Tongue (tissue), 1 donor: ENCODE measurements at regions not wholly inside any gene's neighbourhood (a gene's known extent, or its start where the extent isn't known, plus 50 kb on each side); places are given as distances from the start of the nearest gene placed in this dataset.
"Not testable (repeated sequence)": the region's sequence is repeated elsewhere in the genome, so short reads cannot be mapped to it uniquely, and the experiment has no call there.

ENCODE experiments used
- DNase-seq: peaks from one replicate; pipeline ENCODE4 v3.0.0-alpha.2; 2015

DNA sequence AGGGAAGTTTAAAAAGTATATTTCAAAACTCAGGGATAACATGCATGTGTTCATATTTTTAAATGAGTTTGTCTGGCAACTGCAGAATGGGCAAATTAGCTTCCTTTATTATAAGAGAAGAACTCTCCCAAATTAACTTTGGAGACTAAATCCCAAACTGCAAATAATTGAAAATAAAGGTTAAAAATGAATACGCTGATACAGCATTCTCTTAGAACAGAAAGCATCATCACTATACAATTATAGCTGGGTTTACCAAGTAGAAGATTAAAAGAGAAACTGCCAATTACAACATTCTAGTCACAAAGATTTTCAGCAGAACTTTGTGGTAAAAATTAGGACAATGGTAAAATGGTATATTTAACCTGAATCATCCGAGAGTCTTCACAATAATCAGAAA, 73.3 kb downstream of the OLFM4 start:
- DNase-seq = no peak

DNA sequence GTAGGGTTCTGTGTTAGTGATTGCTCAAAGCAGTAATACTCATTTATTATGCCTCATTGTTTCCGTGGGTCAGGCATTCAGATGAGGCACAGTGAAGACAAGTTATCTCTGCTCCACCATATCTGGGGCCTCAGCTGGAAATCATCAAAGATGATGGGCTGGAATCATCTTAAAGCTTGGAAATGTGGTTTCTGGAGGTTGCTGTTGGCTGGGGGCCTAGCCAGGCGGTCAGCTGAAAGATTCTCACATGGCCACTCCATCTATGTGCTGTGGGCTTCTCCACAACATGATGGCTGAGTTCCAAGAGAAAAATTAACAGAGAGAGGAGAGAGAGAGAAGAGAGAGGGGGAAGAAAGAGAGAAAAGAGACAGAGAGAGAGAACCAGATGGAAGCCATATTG, 75.5 kb downstream of the OLFM4 start:
- peak; percentile 19 for DNase-seq

DNA sequence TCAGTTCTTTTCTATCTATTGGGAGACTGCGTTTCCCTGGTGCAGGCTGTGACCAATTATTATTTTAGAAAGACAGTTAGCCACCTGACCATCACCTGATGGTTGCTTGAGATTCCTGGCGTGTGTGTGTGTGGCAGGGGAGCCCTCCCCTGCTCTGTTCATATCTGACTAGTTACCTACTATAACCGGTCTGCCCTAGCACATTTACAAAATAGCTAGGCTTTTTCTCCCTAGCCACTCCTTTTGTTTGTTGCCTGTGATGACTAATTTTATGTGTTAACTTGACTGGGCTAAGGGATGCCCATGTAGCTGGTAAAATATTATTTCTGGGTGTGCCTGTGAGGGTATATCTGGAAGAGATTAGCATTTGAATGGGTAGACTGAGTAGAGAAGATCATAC, 76.9 kb downstream of the OLFM4 start:
- DNase-seq = no peak

DNA sequence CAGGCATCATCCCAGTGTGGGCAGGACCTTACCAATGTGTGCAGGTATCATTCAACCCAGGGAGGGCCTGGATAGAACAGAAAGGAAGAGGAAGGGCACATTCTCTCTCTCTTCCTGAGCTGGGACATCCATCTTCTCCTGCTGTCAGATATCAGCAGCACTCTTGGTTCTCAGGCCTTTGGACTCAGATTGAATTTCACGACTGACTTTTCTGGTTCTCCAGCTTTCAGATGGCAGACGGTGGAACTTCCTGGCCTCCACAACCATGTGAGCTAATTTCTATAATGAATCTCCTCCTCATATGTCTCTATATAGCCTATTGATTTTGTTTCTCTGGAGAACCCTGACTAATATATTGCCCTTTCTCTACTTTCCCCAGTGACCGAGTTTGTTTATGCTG, 77.3 kb downstream of the OLFM4 start:
- DNase-seq = no peak

DNA sequence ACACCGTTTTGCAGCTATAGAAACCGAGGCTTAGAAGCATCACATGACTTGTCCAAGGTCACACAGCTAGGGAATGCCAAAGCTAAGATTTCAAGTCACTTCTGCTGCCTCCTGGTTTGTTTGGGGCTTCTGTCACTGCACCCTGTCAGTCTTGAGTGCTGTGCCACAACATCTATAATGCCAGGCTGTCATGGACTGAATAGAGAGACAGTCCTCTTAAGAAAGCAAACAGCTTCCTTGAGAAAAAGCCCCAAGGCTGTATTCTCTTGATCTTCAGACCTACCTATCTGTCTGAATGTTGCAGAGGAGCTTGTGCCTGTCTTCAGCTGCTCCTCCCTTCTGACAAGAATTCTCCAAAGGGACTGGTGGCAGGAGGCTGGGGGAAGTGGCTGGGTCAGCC, 81.6 kb downstream of the OLFM4 start:
- DNase-seq = no peak

DNA sequence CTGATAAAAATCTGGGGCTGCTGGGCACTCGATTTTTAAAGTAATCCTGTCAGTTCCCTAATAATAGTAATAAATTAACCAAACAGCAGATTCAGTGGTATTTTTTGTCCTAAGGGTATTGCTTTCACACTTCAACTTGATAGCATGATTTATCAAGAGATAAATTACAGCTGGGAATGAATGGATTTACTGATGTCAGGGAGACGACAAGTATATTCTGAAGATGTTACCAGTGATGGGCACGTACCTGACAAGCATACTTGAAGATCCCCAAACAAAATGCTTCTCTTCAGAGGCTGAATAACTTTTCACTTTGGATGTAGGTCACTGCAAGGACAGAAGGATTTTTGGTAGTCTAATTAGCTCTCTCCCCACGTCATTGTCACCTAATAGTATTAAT, 82.0 kb downstream of the OLFM4 start:
- DNase-seq = no peak

DNA sequence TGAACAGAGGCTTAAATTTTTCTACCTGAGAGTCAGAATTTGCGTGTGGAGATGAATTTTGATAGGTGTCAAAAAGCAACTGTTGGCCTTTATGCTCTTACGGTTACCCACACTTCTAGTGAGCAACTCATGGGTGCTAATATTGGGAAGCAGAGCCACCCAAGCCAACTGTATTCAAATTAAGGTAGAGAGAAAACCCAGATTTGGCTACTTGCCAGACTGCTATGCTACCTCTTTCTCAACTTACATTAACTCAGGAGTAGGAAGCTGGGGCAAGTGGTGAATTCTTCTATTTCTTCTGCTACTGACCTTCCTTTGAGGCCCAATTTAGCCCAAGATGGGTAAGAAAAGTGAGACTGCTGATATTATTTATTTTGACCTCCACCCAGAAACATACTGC, 83.9 kb downstream of the OLFM4 start:
- DNase-seq = no peak

DNA sequence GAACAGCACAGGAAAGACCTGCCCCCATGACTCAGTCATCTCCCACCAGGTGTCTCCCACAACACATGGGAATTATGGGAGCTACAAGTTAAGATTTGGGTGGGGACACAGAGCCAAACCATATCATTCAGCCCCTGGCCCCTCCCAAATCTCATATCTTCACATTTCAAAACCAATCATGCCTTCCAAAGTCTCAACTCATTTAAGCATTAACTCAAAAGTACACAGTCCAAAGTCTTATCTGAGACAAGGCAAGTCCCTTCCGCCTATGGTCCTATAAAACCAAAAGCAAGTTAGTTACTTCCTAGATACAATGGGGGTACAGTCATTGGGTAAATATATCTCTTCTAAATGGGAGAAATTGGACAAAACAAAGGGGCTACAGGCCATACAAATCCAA, 88.4 kb downstream of the OLFM4 start:
- not testable (repeated sequence) for DNase-seq

DNA sequence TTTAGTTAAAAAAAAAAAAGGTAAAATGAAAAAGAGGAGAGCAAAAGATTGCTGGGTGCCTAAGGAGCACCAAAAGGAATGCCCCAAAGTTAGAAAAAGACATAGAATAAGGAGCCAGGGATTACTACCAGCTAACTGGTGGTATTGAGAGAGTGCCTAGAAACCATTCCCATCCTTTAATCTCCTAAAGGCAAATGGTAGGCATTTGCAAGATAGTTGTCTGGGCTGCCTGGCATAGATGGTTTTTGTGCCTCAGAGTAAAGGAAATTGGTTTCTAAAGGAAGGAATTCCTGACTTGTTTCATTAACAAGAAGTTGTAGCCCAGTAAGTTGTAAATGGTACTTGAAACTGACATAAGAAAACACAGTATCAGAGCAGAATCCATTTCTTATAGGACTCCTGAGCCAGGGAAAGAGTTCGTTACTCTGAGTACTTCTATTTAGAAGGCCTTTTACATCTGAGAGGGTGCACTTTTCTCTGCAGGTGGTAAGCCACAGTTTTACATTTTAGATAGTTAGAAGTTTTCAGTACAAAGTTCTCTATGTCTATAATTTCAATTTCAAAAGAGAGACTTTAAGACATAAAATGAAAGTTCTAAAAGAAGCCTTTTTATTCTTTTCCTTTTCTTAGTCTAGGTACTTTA, 92.6 kb downstream of the OLFM4 start:
- no peak for DNase-seq

DNA sequence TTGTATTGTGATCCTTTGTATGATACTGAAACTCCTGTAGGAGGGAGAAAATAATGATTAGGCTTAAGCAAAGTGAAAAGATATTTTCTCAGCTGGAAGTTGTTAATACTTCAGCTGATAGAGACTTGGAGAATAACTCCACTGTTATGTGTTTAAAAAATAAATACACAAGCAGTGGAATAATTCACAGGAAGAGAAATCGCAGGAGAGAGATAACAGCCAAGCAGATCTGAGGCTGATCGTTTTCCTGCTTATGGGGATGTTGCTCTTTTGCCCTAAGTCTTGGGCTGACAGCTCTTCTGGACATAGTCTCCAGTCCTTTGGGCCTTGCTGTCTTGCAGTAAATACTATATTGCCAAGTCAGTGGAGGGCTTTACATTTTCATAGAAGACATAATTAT, 93.3 kb downstream of the OLFM4 start:
- peak; percentile 40 for DNase-seq

DNA sequence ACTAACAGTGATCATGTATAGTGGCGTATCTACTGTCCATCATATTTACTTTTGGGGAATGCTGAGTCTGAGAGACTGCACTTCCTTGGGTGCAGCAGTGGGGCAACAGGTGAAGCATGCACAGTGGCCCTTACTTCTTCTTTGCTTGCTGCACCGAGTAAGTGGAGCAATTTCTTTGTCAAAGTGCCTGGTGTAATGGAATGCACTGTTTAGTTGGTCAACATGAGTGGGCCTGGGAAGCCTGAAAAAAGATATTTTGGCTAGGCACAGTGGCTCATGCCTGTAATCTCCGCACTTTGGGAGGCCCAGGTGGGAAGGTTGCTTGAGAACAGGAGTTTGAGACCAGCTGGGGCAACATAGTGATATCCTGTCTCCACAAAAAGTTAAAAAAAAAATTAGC, 94.9 kb downstream of the OLFM4 start:
- DNase-seq = no peak

DNA sequence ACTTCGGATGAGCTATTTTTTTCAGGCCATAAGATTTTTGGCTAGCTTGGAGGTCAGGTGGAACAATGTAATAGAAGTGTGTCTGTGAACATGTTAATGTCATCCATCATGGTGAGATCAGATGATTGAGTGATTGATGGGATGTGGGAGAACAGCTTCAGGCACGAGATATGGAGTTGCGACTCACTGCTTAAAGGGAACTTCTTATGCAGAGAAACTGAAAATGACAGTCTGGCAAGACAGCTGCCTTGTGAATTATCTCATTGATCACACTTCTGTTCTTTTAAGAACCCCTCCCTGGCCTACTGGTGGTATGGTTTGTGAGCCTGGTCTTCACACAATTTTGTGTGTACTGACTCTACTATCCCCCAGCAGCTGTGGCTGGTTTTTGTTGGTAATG, 96.0 kb downstream of the OLFM4 start:
- DNase-seq = no peak

DNA sequence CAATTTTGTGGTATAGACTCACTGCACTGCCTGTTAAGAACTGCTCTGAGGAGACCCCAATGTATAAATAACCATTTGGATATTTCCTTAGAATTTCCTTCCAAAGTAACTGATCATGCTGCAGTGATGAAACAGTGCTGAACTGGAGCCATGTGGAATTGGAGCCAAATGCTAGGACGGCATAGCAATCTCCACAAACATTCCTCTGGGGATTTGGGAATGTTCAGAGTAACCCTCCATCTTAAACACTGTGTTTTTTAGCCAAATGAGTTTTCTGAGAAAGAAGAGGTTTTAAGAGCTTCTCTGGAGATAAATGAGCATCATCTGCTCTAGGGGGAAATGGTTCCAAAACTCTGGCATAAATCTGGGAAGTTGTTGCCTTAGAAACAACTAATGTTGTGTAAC, 98.2 kb downstream of the OLFM4 start:
- peak; percentile 82 for DNase-seq

DNA sequence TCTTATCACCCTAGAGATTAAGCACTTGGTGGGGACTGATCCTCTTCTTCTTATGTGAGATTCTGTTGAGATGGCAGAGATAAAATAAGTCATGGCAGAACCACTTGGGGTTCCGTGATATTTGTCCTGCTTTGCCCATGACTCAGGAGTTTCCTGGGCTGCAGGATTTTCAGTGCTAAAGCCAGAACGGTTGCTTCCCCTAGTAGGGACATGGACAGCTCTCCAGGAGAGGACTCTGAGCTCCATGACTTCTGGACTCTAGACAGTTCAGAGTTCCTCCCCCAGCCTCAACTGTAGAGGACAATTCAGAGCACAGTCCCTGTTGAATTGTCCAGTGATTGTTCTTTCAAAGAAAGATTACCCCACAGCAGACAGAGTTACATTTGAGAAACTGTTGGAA, 98.8 kb downstream of the OLFM4 start:
- DNase-seq = no peak

DNA sequence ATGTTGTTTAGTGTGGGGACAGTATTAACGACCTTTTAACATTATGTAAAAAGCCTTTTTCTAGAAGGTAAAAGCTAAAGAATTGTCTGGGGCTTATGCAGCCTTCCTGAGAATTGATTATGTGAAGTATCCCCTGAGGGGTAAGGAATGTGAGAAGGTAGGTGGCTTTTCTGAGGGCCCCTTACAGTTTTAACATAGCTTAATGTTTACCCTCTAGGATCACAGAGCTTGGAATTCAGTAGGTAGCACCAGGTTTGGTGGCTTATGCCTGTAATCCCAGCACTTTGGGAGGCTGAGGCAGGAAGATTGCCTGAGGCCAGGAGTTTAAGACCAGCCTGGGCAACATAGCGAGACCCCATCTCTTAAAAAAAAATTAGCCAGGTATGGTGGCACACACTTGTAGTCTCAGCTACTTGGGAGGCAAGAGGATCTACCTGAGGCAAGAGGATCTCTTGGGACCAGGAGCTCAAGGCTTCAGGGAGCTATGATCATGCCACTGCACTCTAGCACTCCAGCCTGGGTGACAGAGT, 101.3 kb downstream of the OLFM4 start:
- DNase-seq = no peak

DNA sequence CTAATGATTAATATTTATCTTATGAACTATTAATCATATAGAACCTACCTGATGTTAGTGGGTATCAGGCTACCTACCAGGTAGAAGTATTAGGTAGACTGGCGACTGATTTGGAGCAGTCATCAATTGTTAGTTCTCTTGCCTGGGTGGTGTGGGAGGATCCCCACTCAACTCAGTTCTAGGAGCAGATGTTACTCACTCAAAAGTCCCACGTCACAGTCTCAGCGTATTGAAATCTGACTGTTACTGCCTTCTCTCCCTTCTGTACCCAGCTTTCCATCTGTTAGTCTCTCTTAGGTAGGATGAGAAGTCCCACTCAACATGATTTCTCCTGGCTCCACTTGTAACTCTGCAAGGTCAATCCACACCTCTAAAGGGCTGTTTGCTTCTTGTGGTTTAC, 102.7 kb downstream of the OLFM4 start:
- DNase-seq = no peak

DNA sequence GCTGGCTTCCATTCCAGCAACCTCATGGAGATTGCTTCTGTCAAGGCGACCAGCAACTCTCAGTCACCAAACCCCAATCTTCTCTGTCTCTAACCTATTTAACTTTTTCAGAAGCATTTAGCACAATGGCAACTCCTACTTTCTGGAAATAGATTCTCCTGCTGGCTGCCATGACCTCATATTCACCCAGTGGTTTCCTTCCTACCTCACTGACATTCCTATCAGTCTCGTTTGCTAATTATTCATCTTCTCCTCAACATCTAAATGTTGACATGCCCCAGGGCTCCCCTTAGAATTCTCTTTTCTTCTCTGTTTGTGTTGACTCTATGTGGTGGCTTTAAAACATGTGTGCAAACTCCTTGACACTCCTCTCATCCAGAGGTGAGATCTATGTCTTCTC, 106.7 kb downstream of the OLFM4 start:
- DNase-seq = no peak

DNA sequence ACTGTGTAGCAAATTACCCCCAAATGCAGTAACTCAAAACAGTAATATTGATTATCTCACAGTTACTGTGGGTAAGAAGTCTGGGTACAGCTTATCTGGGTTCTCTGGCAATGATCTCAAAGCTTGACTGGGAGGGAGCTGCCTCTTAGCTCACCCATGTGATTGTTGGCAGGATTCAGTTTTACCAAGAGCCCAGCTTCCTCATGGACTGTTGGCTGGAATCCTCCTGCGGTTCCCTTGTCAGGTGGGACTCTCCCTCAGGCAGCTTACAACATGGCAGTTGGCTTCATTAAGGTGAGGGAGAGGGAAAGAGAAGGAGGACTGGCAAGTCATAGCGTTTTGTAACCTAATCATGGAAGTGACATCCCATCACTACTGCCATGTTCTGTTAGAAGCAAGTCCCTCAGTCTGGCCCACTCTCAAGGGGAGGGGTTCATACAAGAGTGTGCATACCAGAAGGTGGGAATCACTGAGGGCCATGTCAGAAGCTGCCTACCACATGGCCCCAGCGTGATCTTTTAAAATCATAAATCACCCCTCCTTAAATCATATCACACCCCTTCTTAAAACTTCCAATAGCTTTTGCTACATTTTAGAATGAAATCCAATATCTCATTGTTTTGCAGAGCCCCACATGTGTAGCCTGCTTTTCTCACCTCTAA, 108.1 kb downstream of the OLFM4 start:
- no peak for DNase-seq

DNA sequence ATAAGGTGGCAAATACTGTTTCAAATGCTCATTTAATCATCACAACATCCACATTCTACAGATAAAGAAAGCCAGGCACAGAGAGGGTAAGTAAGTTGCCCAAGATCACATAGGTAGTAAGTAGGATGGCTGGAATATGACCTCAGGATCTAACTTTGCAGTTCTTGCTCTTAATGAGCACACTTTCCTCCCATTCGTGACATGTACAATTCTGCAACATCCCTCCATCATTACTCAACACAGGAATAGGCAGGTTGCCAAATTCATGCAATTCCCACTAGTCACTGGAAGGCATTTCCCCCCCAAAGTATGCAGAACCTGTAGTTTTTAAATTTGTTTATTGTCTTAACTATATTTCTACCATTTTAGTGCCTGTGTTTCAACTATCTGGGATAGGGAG, 109.2 kb downstream of the OLFM4 start:
- DNase-seq = peak; percentile 41

DNA sequence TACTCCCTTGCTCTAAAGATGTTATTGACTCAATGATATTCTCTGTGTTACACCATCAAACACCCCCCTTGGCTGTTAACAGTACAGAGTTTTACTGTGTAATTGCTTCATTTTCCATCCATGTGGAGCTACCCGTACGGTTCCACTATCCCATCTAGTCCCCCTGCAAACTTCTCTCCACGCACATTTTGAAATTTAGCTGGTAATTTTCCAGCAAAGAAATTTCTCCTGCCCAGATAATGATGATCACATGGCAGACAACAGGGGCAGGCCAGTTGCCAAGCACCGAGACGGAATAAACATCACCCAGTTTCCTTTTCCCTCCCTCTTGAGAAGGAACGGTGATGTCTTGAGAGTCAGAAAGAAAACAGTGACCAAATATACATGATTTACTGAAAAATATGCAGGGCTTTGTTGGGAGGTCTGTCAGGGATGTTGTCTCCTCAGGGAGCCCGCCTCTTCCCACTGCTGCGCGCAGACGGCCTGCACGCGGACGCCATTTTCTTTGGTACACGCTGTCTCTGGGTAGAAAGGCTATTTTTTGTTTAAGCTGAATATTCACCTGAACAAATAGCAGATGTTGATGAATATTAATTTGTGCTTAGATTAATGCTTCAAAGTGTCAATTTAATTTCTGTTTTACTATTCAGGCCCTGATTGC, 109.9 kb downstream of the OLFM4 start:
- DNase-seq = peak; percentile 71

DNA sequence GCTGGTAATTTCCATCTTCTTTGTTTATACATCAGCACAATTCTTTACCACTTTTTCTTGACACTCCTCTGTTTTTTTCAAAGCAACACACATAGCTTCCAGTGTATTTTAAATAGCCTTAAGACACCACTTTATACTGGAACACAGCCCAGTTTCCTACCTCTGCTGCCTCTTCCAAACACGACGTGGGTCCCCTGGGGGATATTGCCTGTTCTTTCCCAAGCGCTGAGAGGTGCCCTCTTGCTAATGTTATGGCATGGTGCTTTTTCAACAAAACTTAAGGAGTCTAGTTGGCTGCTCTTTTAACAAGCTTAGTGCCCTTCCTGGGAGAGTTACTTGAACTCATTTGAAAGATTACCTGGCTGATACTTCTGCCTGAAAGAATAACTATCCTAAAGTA, 112.7 kb downstream of the OLFM4 start:
- no peak for DNase-seq

DNA sequence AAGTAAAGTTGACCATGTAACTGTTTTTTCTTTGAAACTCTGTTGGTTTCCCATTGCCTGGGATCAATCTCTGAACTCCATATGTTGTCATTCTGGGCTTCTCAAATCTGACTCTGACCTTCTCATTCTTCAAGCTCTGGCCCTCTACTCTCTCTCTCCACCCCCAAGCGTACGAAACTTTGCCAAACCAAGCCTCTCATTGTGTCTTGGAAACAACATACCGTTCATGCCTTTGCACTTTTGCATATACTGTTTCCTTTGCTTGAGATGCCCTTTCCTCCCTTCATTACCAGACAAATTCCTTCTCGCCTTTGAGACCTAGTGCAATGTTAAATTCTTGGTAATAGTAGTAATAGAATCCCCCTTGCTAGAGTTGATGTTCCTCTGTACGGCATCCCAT, 113.7 kb downstream of the OLFM4 start:
- DNase-seq = no peak

DNA sequence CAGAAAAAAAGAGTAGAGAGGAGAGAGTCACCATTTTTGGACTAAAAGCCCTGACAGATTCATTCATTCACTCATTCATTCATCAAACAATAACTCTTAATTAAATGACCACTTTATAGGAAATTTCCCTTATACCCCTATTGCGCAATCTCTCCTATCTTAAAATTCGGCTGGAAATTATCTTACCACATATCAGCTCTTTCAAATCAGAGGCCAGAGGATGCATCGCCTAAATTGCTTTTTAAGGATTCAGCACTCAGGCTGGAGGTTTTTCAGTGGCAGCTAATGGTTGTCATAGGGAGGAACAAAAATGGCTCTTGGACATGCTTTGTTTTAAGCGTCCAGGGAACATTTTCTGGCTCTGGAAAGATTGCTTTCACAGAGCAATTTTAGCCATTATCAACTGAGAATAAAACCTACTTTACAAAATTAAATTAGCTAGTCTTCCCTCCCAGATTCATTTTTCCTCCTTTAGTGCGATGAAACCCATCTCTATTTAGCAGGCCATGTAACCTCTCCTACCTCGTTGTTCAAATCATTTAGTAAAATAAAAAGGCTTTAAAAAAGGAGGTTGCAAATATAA, 115.2 kb downstream of the OLFM4 start:
- DNase-seq = no peak
